GM23338 (cell line): ENCODE measurements at regions not wholly inside any gene's neighbourhood (a gene's known extent, or its start where the extent isn't known, plus 50 kb on each side); places are given as distances from the start of the nearest gene placed in this dataset.

ENCODE experiments used
- CREB1 ChIP-seq: fragments of 250-450 bp; sonication (Bioruptor Pico); IDR thresholded peaks from 2 replicates; pipeline ENCODE4 v1.5.0; 2020; ENCODE audit warnings: low read depth, mild to moderate bottlenecking, moderate library complexity
- CTCF ChIP-seq, 2 experiments: fragments of 200-600 bp in 1 of 2; sonication (generic) in 1 of 2; conservative IDR thresholded peaks; 2 replicates each; pipeline versions ENCODE4 v1.5.1 to v1.6.1; 2016 to 2017; ENCODE audit warnings: antibody characterized with exemption in 2 of 2, low read depth in 2 of 2, mild to moderate bottlenecking in 2 of 2, moderate library complexity in 1 of 2
- EZH2 ChIP-seq: fragments of 200-600 bp; sonication (generic); IDR thresholded peaks from one replicate; pipeline ENCODE4 v1.8.0; 2017; ENCODE audit warnings: antibody characterized with exemption, mild to moderate bottlenecking, low read depth; ENCODE audit not compliant: unreplicated experiment
- EZH2phosphoT487 ChIP-seq: fragments of 200-600 bp; sonication (generic); IDR thresholded peaks from one replicate; pipeline ENCODE4 v1.8.1; 2018; ENCODE audit warnings: antibody characterized with exemption; ENCODE audit not compliant: unreplicated experiment
- JUNB ChIP-seq: IDR thresholded peaks from one replicate; pipeline ENCODE4 v1.6.1; 2016; ENCODE audit warnings: antibody characterized with exemption; ENCODE audit not compliant: unreplicated experiment
- POLR2AphosphoS5 ChIP-seq: IDR thresholded peaks from 2 replicates; pipeline ENCODE4 v1.6.1; 2016; ENCODE audit warnings: antibody characterized with exemption, low read depth
- REST ChIP-seq: IDR thresholded peaks from one replicate; pipeline ENCODE4 v1.6.1; 2018; ENCODE audit warnings: antibody characterized with exemption; ENCODE audit not compliant: unreplicated experiment
- ZNF114 ChIP-seq: fragments of 250-450 bp; sonication (Bioruptor Pico); IDR thresholded peaks from 2 replicates; pipeline ENCODE4 v1.5.0; 2020; ENCODE audit warnings: mild to moderate bottlenecking, moderate library complexity
- ZNF331 ChIP-seq: fragments of 250-450 bp; sonication (Bioruptor Pico); IDR thresholded peaks from 2 replicates; pipeline ENCODE4 v1.5.0; 2020; ENCODE audit warnings: low read depth, mild to moderate bottlenecking, moderate library complexity
- ZNF462 ChIP-seq: fragments of 250-450 bp; sonication (Bioruptor Pico); IDR thresholded peaks from 2 replicates; pipeline ENCODE4 v1.5.0; 2020; ENCODE audit warnings: mild to moderate bottlenecking, moderate library complexity

- TF ChIP-seq REST, result no peak
- no peak for TF ChIP-seq CTCF (conservative IDR thresholded peaks at IDR 0.05; ENCODE audit: low read depth in 2 of 2)
- no peak for TF ChIP-seq JUNB
- TF ChIP-seq POLR2AphosphoS5, result no peak
- no peak for TF ChIP-seq EZH2
- no peak for TF ChIP-seq EZH2phosphoT487
- TF ChIP-seq ZNF331 (CRISPR knock-in tag), result no peak
- TF ChIP-seq ZNF114 (CRISPR knock-in tag), result no peak
- TF ChIP-seq CREB1 (CRISPR knock-in tag), result no peak
- no peak for TF ChIP-seq ZNF462 (CRISPR knock-in tag)
These were observed 54.9 kb upstream of the TSPAN2 start for GRCh38 chr1:115144176-115144575.
